ENCODE measurements at regions not wholly inside any gene's neighbourhood (a gene's known extent, or its start where the extent isn't known, plus 50 kb on each side); places are given as distances from the start of the nearest gene placed in this dataset.

DNA sequence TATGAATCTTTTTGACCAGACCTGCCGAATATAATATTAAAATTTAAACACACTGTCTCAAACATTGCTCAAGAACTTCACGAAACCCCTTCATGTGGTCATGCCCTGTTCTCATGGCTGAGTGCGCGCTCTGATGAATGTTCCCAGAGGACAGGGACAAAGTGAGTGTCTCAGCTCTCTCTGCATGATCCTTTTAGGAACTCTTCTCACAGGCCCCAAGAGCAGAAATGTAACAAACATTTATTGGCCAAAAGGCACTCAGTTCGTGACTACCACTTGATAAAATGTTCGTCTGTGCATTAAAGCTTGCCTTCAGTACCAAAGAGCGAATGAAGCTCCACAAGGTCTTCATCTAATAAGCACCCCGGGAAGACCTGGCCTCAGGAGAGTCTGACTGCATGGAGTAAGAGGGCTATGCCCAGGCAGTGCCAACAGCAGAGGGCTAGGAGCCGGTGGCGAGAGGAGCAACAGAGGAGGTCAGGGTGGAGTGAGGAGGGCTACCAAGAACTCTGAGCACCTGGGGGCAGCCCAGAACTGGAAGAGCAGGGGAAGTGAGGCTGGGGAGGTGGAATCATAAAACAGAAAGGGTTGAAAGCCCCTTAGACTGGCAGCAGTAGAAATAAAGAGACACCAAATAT is 171.1 kb downstream of the RHOU start (continued):
- TF ChIP-seq, protein P1, sequence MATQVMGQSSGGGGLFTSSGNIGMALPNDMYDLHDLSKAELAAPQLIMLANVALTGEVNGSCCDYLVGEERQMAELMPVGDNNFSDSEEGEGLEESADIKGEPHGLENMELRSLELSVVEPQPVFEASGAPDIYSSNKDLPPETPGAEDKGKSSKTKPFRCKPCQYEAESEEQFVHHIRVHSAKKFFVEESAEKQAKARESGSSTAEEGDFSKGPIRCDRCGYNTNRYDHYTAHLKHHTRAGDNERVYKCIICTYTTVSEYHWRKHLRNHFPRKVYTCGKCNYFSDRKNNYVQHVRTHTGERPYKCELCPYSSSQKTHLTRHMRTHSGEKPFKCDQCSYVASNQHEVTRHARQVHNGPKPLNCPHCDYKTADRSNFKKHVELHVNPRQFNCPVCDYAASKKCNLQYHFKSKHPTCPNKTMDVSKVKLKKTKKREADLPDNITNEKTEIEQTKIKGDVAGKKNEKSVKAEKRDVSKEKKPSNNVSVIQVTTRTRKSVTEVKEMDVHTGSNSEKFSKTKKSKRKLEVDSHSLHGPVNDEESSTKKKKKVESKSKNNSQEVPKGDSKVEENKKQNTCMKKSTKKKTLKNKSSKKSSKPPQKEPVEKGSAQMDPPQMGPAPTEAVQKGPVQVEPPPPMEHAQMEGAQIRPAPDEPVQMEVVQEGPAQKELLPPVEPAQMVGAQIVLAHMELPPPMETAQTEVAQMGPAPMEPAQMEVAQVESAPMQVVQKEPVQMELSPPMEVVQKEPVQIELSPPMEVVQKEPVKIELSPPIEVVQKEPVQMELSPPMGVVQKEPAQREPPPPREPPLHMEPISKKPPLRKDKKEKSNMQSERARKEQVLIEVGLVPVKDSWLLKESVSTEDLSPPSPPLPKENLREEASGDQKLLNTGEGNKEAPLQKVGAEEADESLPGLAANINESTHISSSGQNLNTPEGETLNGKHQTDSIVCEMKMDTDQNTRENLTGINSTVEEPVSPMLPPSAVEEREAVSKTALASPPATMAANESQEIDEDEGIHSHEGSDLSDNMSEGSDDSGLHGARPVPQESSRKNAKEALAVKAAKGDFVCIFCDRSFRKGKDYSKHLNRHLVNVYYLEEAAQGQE (IDR thresholded peaks at IDR 0.05), result no peak

DNA sequence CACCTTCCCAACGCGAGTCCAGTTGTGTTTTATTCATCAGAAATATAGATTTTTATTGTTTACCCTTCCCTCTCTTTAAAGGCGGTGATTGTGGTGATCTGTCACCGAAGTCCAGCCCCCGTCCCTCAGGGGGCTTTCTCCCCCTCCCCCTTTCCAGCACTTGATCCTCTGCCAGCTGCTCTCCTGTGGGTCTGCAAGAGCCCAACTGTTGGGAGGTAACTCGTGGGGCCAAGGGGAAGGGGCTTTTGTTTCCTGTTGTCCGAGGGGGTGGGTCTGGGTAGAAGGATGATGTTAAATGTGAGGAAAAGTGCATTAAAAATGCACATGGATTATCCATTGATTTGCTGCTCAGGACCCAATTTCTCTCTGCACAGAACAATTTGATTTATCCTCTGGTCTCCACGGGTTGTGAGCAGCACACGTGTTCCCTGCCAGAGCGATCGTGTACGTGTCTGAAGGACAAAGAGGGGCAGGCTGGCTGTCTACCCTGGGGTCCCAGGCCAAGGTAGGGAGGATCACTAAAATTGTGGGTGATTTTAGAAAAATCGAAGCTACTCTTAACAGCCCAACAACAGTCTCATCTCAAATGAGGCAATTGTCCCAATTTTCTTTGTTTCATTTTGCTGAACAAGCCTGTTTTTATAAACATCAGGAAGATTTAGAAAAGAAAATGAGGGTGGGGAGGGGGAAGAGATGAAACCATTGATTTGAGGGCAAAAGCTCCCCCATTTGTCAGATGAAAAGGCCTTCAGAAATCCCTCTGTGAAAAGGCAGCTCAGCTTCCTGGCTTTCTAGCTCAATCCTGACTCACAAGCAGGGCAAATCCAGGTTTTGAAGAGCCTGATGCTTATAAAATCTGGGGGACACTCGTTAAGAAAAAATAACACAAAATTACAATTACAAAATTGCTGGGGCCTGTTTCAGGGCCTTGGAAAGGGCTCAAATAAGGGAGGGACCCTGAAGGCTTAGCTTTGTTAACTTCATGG is 176.2 kb downstream of the RHOU start:
- no peak overlapping the region for H3K9ac ChIP-seq (ENCODE audit: low read depth in 1 of 2, low read length in 2 of 2)
- TF ChIP-seq JUND (IDR thresholded peaks at IDR 0.05), result no peak
- no peak for TF ChIP-seq FOXA2 (IDR thresholded peaks at IDR 0.05)
- TF ChIP-seq HNF4A (conservative IDR thresholded peaks at IDR 0.05), result no peak
- TF ChIP-seq TAF1 (conservative IDR thresholded peaks at IDR 0.05), result no peak
- TF ChIP-seq YY1 (IDR thresholded peaks at IDR 0.05), result no peak
- TF ChIP-seq, protein P2, sequence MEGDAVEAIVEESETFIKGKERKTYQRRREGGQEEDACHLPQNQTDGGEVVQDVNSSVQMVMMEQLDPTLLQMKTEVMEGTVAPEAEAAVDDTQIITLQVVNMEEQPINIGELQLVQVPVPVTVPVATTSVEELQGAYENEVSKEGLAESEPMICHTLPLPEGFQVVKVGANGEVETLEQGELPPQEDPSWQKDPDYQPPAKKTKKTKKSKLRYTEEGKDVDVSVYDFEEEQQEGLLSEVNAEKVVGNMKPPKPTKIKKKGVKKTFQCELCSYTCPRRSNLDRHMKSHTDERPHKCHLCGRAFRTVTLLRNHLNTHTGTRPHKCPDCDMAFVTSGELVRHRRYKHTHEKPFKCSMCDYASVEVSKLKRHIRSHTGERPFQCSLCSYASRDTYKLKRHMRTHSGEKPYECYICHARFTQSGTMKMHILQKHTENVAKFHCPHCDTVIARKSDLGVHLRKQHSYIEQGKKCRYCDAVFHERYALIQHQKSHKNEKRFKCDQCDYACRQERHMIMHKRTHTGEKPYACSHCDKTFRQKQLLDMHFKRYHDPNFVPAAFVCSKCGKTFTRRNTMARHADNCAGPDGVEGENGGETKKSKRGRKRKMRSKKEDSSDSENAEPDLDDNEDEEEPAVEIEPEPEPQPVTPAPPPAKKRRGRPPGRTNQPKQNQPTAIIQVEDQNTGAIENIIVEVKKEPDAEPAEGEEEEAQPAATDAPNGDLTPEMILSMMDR (IDR thresholded peaks at IDR 0.05; ENCODE audit: low read depth, low read length, missing input control), result no peak
- TF ChIP-seq EGR1 (IDR thresholded peaks at IDR 0.05; ENCODE audit: low read depth in 2 of 2), result no peak
- no peak for TF ChIP-seq GABPA (IDR thresholded peaks at IDR 0.05 in 1 of 2, conservative IDR thresholded peaks at IDR 0.05 in 1 of 2)
- TF ChIP-seq FOXA1 (IDR thresholded peaks at IDR 0.05), result no peak
- TF ChIP-seq, protein P1 (IDR thresholded peaks at IDR 0.05), result no peak
- TF ChIP-seq, protein P3, sequence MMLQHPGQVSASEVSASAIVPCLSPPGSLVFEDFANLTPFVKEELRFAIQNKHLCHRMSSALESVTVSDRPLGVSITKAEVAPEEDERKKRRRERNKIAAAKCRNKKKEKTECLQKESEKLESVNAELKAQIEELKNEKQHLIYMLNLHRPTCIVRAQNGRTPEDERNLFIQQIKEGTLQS (IDR thresholded peaks at IDR 0.05), result no peak
- TF ChIP-seq SP1 (IDR thresholded peaks at IDR 0.05), result no peak
- no peak for TF ChIP-seq HNF4G (IDR thresholded peaks at IDR 0.05)
- no peak for TF ChIP-seq RAD21 (IDR thresholded peaks at IDR 0.05)
- TF ChIP-seq, protein P4, sequence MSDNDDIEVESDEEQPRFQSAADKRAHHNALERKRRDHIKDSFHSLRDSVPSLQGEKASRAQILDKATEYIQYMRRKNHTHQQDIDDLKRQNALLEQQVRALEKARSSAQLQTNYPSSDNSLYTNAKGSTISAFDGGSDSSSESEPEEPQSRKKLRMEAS (IDR thresholded peaks at IDR 0.05), result no peak
- no peak overlapping the region for H3K27ac ChIP-seq (ENCODE audit: low read depth in 1 of 2, low read length in 2 of 2)
- no peak overlapping the region for H3K4me3 ChIP-seq (ENCODE audit: low read depth in 1 of 3, low read length in 3 of 3)
- no peaks in the 10 kb centered on the region for H3K36me3 ChIP-seq (ENCODE audit: control insufficient read depth in 4 of 4, insufficient read depth in 3 of 4, low read depth in 1 of 4, low read length in 3 of 4)
- no peaks in the 10 kb centered on the region for H3K9me3 ChIP-seq (ENCODE audit: control insufficient read depth in 4 of 4, low read length in 3 of 4)
- 89% methylated on average over 14 of the region's 14 CpGs for WGBS
- DNase-seq (ENCODE audit: low spot score), result no peak
- H3K4me1 ChIP-seq (ENCODE audit: control insufficient read depth in 4 of 4, insufficient read depth in 4 of 4, low read length in 3 of 4), result no peaks in the 10 kb centered on the region
- H3K27me3 ChIP-seq (ENCODE audit: control insufficient read depth in 4 of 4, insufficient read depth in 4 of 4, low read length in 3 of 4), result no peaks in the 10 kb centered on the region

Measured in liver (tissue), 8 donors.